Esophagus (tissue), 2 donors: ENCODE measurements at regions not wholly inside any gene's neighbourhood (a gene's known extent, or its start where the extent isn't known, plus 50 kb on each side); places are given as distances from the start of the nearest gene placed in this dataset.

Source experiments
- H3K27ac ChIP-seq, 2 donors: one replicate each; pipeline ENCODE4 v1.5.1; 2013; ENCODE audit warnings: low read depth in 2 of 2, mild to moderate bottlenecking in 2 of 2, inconsistent platforms in 1 of 2, low read length in 1 of 2, moderate library complexity in 1 of 2
- H3K27me3 ChIP-seq, 2 donors: one replicate each; pipeline ENCODE4 v1.6.1; 2013; ENCODE audit warnings: low read length in 2 of 2, control low read depth in 1 of 2, mild to moderate bottlenecking in 1 of 2; ENCODE audit not compliant: insufficient read depth in 2 of 2, control insufficient read depth in 1 of 2
- H3K36me3 ChIP-seq, 2 donors: one replicate each; pipeline ENCODE4 v1.6.1; 2013; ENCODE audit warnings: low read length in 1 of 2; ENCODE audit not compliant: control insufficient read depth in 2 of 2, insufficient read depth in 2 of 2
- H3K4me1 ChIP-seq, 2 donors: one replicate each; pipeline ENCODE4 v1.6.1; 2013; ENCODE audit warnings: low read length in 1 of 2; ENCODE audit not compliant: control insufficient read depth in 2 of 2, insufficient read depth in 2 of 2
- H3K4me3 ChIP-seq, 2 donors: one replicate each; pipeline ENCODE4 v1.5.1; 2013; ENCODE audit warnings: low read length in 2 of 2, mild to moderate bottlenecking in 2 of 2, low read depth in 1 of 2, moderate library complexity in 1 of 2
- H3K9me3 ChIP-seq, 2 donors: one replicate each; pipeline ENCODE4 v1.6.1; 2013; ENCODE audit warnings: mild to moderate bottlenecking in 2 of 2, low read depth in 1 of 2, low read length in 1 of 2, moderate library complexity in 1 of 2; ENCODE audit not compliant: control insufficient read depth in 2 of 2, insufficient read depth in 1 of 2
- WGBS, 2 donors: extraction: QIAGEN DNeasy Blood & Tissue Kit; methylation state at CpG; one replicate each; pipeline ENCODE4 v1.1.7; 2013; 5-methylcytosine and 5-hydroxymethylcytosine counted together
- donor health status: healthy with polysubstance abuse.
- donor health status: Bipolar disorder and iron deficiency.

- Histone ChIP-seq H3K4me3 (no peak overlapping the region), H3K27me3 (no peaks in the 10 kb centered on the region), H3K9me3 (no peaks in the 10 kb centered on the region), H3K36me3 (no peaks in the 10 kb centered on the region), H3K4me1 (no peaks in the 10 kb centered on the region), H3K27ac (no peak overlapping the region)
- 71 to 74% methylated on average over 6 of the region's 6 CpGs for WGBS, 2 donors
Measured at GRCh38 chr20:51972056-51972455, 169.7 kb upstream of the SALL4 start.

- H3K27me3 ChIP-seq = no peaks in the 10 kb centered on the region
- 92 to 93% methylated on average over 10 of the region's 10 CpGs for whole genome bisulfite sequencing, 2 donors
- H3K4me3 ChIP-seq = no peak overlapping the region
- H3K36me3 ChIP-seq = no peaks in the 10 kb centered on the region
- no peaks in the 10 kb centered on the region for H3K9me3 ChIP-seq
- H3K4me1 ChIP-seq = no peaks in the 10 kb centered on the region
- no peak overlapping the region for H3K27ac ChIP-seq
Measured at GRCh38 chr20:51970858-51971257, 168.5 kb upstream of the SALL4 start.

- no peaks in the 10 kb centered on the region for H3K27me3 ChIP-seq
- no peaks in the 10 kb centered on the region for H3K4me1 ChIP-seq
- 76 to 81% methylated on average over 5 of the region's 5 CpGs for WGBS, 2 donors
- no peak overlapping the region for H3K4me3 ChIP-seq
- H3K9me3 ChIP-seq = no peaks in the 10 kb centered on the region
- H3K27ac ChIP-seq = no peak overlapping the region
- no peaks in the 10 kb centered on the region for H3K36me3 ChIP-seq
Measured at GRCh38 chr20:51969191-51969590, 166.9 kb upstream of the SALL4 start.

GRCh38 chr20:51968151-51968550 lies 165.8 kb upstream of the SALL4 start:
- no peaks in the 10 kb centered on the region for H3K36me3 ChIP-seq
- H3K27me3 ChIP-seq = no peaks in the 10 kb centered on the region
- H3K4me1 ChIP-seq = no peaks in the 10 kb centered on the region
- H3K27ac ChIP-seq = no peak overlapping the region
- H3K4me3 ChIP-seq = no peak overlapping the region
- WGBS, 2 donors = 96 to 97% methylated on average over 4 of the region's 4 CpGs
- H3K9me3 ChIP-seq = no peaks in the 10 kb centered on the region

- Histone ChIP-seq H3K4me1 (no peaks in the 10 kb centered on the region), H3K9me3 (no peaks in the 10 kb centered on the region)
- 55 to 56% methylated on average over 8 of the region's 8 CpGs for WGBS, 2 donors
Measured at GRCh38 chr20:51966296-51966971, 164.1 kb upstream of the SALL4 start.

GRCh38 chr20:51961964-51962761 lies 159.8 kb upstream of the SALL4 start:
- Histone ChIP-seq H3K27me3 (no peaks in the 10 kb centered on the region), H3K9me3 (no peaks in the 10 kb centered on the region), H3K27ac (no peak overlapping the region), H3K4me1 (no peaks in the 10 kb centered on the region), H3K4me3 (no peak overlapping the region), H3K36me3 (no peaks in the 10 kb centered on the region)
- WGBS, 2 donors = 59% methylated on average over 11 of the region's 11 CpGs

More at GRCh38 chr20:51966296-51966971, 164.1 kb upstream of the SALL4 start:
- Histone ChIP-seq H3K27ac (no peak overlapping the region), H3K36me3 (no peaks in the 10 kb centered on the region), H3K4me3 (no peak overlapping the region), H3K27me3 (no peaks in the 10 kb centered on the region)

- H3K36me3 ChIP-seq = no peaks in the 10 kb centered on the region
- H3K27ac ChIP-seq = no peak overlapping the region
- H3K4me3 ChIP-seq = no peak overlapping the region
- no peaks in the 10 kb centered on the region for H3K27me3 ChIP-seq
- H3K9me3 ChIP-seq = no peaks in the 10 kb centered on the region
- 87 to 92% methylated on average over 12 of the region's 12 CpGs for WGBS, 2 donors
- H3K4me1 ChIP-seq = no peaks in the 10 kb centered on the region
Measured at GRCh38 chr20:51960047-51960675, 157.8 kb upstream of the SALL4 start.

- Histone ChIP-seq H3K4me3 (no peak overlapping the region), H3K27me3 (no peaks in the 10 kb centered on the region), H3K9me3 (no peaks in the 10 kb centered on the region), H3K4me1 (no peaks in the 10 kb centered on the region), H3K27ac (no peak overlapping the region), H3K36me3 (no peaks in the 10 kb centered on the region)
- WGBS, 2 donors = 55 to 66% methylated on average over 3 of the region's 3 CpGs
Measured at GRCh38 chr20:51959066-51959542, 156.8 kb upstream of the SALL4 start.

- no peaks in the 10 kb centered on the region for H3K27me3 ChIP-seq
- no peaks in the 10 kb centered on the region for H3K4me1 ChIP-seq
- WGBS, 2 donors = 54 to 61% methylated on average over 11 of the region's 11 CpGs
- H3K27ac ChIP-seq = no peak overlapping the region
- H3K4me3 ChIP-seq = no peak overlapping the region
- no peaks in the 10 kb centered on the region for H3K36me3 ChIP-seq
- no peaks in the 10 kb centered on the region for H3K9me3 ChIP-seq
Measured at GRCh38 chr20:51958099-51959065, 156.1 kb upstream of the SALL4 start.
